Retinal pigment epithelial cell (primary cell): ENCODE measurements at regions not wholly inside any gene's neighbourhood (a gene's known extent, or its start where the extent isn't known, plus 50 kb on each side); places are given as distances from the start of the nearest gene placed in this dataset.

Experiments
- DNase-seq: peaks from one replicate; pipeline ENCODE4 v3.0.0-alpha.2; 2010; ENCODE audit warnings: low read depth
- H3K4me3 ChIP-seq: 2 replicates; pipeline ENCODE4 v1.5.1; 2011; ENCODE audit warnings: mild to moderate bottlenecking, low read length, control low read depth, moderate library complexity
- CTCF ChIP-seq: conservative IDR thresholded peaks from 2 replicates; pipeline ENCODE4 v1.5.1; 2011; ENCODE audit warnings: low read depth, low read length, control low read depth, inconsistent platforms

- DNase-seq, result no peak
- no peak overlapping the region for H3K4me3 ChIP-seq
- TF ChIP-seq CTCF, result no peak
Observed at GRCh38 chr10:83816942-83817341, 322.4 kb upstream of the GHITM start.

GRCh38 chr10:83817797-83818196, 321.5 kb upstream of the GHITM start:
- DNase-seq, result no peak
- no peak for TF ChIP-seq CTCF
- H3K4me3 ChIP-seq, result no peak overlapping the region

GRCh38 chr10:83819609-83820008, 319.7 kb upstream of the GHITM start:
- no peak for TF ChIP-seq CTCF
- H3K4me3 ChIP-seq, result no peak overlapping the region
- no peak for DNase-seq

GRCh38 chr10:83820033-83820432, 319.3 kb upstream of the GHITM start:
- no peak for TF ChIP-seq CTCF
- H3K4me3 ChIP-seq, result no peak overlapping the region
- no peak for DNase-seq

GRCh38 chr10:83824099-83824498, 315.2 kb upstream of the GHITM start:
- DNase-seq, result no peak
- TF ChIP-seq CTCF, result no peak
- no peak overlapping the region for H3K4me3 ChIP-seq

DNA sequence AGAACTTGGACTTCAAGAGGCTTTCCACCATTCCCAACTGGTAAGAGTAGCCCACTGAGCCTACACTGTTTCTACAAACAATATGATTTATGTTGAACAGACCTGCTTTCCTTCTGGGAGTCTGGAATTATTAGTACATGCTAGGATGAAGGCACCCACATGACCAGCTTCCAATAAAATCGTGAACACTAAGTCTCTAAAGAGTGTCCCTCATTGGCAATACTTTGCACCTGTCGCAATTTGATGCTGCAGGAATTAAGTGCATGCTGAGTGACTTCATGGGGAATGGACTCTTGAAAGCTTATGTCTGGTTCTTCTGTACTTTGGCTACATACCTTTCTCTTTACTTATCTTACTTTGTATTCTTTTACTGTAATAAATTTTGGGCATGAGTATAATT, 305.2 kb upstream of the GHITM start:
- DNase-seq, result no peak
- no peak overlapping the region for H3K4me3 ChIP-seq
- no peak for TF ChIP-seq CTCF

DNA sequence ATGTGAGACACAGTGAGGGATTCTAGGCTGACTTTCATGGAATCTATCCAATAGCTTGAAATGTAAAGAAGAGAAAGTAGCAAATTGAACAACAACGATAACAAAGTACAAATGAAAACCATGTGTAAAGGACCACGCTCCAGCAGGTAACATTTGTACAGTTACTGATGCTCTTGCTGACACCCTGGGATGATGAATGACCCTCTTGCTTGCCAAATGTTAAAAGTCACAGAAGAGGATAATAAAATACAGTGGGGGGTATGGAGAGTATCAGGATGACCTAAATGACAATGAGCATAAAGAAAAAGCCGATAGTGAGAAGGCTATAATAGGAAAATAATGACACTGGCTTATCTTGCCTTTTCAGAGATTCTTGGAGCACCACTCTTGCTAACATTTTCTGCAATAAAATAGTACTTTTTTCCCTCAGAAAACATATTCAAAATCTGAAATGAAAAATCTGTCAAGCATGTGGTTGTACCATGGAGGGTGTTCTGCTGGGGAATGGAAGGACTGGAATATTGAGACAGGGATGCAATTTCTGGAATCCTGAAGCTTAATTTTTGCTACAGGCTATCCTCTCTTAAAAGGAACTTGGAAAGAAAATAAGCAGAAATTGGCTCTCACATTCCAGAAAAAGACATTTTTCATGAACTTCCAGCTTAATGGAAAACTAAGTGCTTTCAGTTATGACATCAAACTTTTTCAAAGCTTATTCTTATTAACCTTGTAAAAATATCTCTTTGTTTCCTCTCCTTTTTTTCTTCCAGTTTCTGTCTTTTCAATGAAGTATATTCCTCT, 303.2 kb upstream of the GHITM start:
- TF ChIP-seq CTCF, result no peak
- DNase-seq, result no peak
- no peak overlapping the region for H3K4me3 ChIP-seq
